H1 (cell line): ENCODE measurements at regions not wholly inside any gene's neighbourhood (a gene's known extent, or its start where the extent isn't known, plus 50 kb on each side); places are given as distances from the start of the nearest gene placed in this dataset.

Experiments
- POLR2A ChIP-seq, 2 experiments: IDR thresholded peaks; 1 replicate in 1 of 2; 2 replicates in 1 of 2; pipeline ENCODE4 v1.6.1; 2011; ENCODE audit warnings: low read depth in 2 of 2, low read length in 2 of 2, mild to moderate bottlenecking in 2 of 2; ENCODE audit errors: control extremely low read depth in 1 of 2
- SRF ChIP-seq: IDR thresholded peaks from 2 replicates; pipeline ENCODE4 v1.6.1; 2011; ENCODE audit warnings: mild to moderate bottlenecking, low read depth, low read length, moderate library complexity
- TF ChIP-seq, protein P1 (sequence below): IDR thresholded peaks from 2 replicates; pipeline ENCODE4 v1.6.1; 2011; ENCODE audit warnings: low read length, improper control_type of control experiment
- TF ChIP-seq, protein P2 (sequence below): IDR thresholded peaks from 2 replicates; pipeline ENCODE4 v1.6.1; 2012; ENCODE audit warnings: inconsistent platforms
- TF ChIP-seq, protein P3 (sequence below), 3 experiments: IDR thresholded peaks; 1 replicate in 2 of 3; 2 replicates in 1 of 3; pipeline versions ENCODE4 v1.5.1 to v1.6.1; 2011; ENCODE audit warnings: low read length in 3 of 3, mild to moderate bottlenecking in 3 of 3, inconsistent platforms in 2 of 3, low read depth in 1 of 3, moderate library complexity in 1 of 3; ENCODE audit not compliant: insufficient read depth in 1 of 3; ENCODE audit errors: control extremely low read depth in 1 of 3

DNA sequence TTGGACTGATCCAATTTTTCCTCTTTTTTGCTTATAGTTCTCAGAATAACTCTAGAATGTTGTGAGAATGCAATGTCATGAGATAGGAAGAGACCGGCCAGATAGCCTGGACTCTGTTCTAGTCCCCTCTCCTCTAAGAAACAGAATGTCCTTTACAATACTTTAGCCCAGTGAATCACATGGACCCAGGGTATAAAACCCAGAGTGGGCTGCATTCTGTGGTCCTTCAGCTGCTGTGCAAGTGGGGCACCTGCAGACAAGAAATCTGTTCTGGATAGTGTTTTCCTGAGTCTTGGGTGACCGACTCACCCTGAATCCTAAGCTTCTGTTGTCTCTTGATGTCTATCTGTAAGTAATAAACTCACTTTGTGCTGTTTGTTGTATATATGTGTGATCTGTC is 368.6 kb upstream of the DPH6 start:
- TF ChIP-seq, protein P1, sequence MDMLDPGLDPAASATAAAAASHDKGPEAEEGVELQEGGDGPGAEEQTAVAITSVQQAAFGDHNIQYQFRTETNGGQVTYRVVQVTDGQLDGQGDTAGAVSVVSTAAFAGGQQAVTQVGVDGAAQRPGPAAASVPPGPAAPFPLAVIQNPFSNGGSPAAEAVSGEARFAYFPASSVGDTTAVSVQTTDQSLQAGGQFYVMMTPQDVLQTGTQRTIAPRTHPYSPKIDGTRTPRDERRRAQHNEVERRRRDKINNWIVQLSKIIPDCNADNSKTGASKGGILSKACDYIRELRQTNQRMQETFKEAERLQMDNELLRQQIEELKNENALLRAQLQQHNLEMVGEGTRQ: no peak
- TF ChIP-seq, protein P2, sequence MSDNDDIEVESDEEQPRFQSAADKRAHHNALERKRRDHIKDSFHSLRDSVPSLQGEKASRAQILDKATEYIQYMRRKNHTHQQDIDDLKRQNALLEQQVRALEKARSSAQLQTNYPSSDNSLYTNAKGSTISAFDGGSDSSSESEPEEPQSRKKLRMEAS: no peak
- TF ChIP-seq, protein P3, sequence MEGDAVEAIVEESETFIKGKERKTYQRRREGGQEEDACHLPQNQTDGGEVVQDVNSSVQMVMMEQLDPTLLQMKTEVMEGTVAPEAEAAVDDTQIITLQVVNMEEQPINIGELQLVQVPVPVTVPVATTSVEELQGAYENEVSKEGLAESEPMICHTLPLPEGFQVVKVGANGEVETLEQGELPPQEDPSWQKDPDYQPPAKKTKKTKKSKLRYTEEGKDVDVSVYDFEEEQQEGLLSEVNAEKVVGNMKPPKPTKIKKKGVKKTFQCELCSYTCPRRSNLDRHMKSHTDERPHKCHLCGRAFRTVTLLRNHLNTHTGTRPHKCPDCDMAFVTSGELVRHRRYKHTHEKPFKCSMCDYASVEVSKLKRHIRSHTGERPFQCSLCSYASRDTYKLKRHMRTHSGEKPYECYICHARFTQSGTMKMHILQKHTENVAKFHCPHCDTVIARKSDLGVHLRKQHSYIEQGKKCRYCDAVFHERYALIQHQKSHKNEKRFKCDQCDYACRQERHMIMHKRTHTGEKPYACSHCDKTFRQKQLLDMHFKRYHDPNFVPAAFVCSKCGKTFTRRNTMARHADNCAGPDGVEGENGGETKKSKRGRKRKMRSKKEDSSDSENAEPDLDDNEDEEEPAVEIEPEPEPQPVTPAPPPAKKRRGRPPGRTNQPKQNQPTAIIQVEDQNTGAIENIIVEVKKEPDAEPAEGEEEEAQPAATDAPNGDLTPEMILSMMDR (IDR thresholded peaks at IDR 0.05; ENCODE audit: control extremely low read depth in 1 of 3, insufficient read depth in 1 of 3, low read depth in 1 of 3, low read length in 3 of 3): no peak
- no peak for TF ChIP-seq SRF
- TF ChIP-seq POLR2A (IDR thresholded peaks at IDR 0.05; ENCODE audit: control extremely low read depth in 1 of 2, low read depth in 2 of 2, low read length in 2 of 2): no peak
